DOHH2 (cell line): ENCODE measurements at regions not wholly inside any gene's neighbourhood (a gene's known extent, or its start where the extent isn't known, plus 50 kb on each side); places are given as distances from the start of the nearest gene placed in this dataset.

Source experiments
- EZH2phosphoT487 ChIP-seq: fragments of 200-600 bp; sonication (generic); IDR thresholded peaks from 2 replicates; pipeline ENCODE4 v1.6.1; 2017; ENCODE audit warnings: borderline replicate concordance, mild to moderate bottlenecking, antibody characterized with exemption, low read length, moderate library complexity, mixed read lengths
- TF ChIP-seq, protein P1 (sequence below): fragments of 200-600 bp; sonication (generic); IDR thresholded peaks from one replicate; pipeline ENCODE4 v1.5.1; 2014; ENCODE audit warnings: antibody characterized with exemption, mild to moderate bottlenecking, low read depth, low read length; ENCODE audit not compliant: poor library complexity, severe bottlenecking

DNA sequence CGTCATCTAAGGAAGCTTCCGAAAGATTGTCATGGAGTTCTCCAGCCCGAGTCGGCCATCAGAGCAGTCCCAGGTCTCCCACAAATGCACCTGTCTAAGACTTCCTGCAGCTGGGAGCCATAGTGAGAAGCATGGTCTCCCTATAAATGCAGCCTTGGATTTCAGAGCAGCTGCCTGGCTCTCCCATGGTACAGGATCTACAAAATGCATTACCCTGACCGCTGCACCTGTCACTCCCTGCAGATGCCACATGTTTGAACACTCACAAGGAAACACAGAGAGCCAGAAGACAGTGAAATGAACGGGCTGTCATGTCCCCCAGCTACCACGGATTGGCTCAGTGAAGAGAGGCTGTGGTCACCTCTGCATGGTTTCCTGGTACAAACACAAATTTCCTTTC is 702.7 kb downstream of the MED13L start:
- TF ChIP-seq, protein P1, sequence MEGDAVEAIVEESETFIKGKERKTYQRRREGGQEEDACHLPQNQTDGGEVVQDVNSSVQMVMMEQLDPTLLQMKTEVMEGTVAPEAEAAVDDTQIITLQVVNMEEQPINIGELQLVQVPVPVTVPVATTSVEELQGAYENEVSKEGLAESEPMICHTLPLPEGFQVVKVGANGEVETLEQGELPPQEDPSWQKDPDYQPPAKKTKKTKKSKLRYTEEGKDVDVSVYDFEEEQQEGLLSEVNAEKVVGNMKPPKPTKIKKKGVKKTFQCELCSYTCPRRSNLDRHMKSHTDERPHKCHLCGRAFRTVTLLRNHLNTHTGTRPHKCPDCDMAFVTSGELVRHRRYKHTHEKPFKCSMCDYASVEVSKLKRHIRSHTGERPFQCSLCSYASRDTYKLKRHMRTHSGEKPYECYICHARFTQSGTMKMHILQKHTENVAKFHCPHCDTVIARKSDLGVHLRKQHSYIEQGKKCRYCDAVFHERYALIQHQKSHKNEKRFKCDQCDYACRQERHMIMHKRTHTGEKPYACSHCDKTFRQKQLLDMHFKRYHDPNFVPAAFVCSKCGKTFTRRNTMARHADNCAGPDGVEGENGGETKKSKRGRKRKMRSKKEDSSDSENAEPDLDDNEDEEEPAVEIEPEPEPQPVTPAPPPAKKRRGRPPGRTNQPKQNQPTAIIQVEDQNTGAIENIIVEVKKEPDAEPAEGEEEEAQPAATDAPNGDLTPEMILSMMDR = no peak
- TF ChIP-seq EZH2phosphoT487 = no peak
